Vagina (tissue), 2 donors: ENCODE measurements at regions not wholly inside any gene's neighbourhood (a gene's known extent, or its start where the extent isn't known, plus 50 kb on each side); places are given as distances from the start of the nearest gene placed in this dataset.
"Not testable (repeated sequence)": the region's sequence is repeated elsewhere in the genome, so short reads cannot be mapped to it uniquely, and the experiment has no call there.

Source experiments
- DNase-seq, 2 donors: peaks; one replicate each; pipeline ENCODE4 v3.0.0-alpha.2; 2017; ENCODE audit errors: extremely low spot score in 2 of 2
- H3K27ac ChIP-seq: fragments of 200-600 bp; sonication (generic); one replicate; pipeline ENCODE4 v1.5.1; 2019
- H3K27me3 ChIP-seq: fragments of 200-600 bp; sonication (generic); one replicate; pipeline ENCODE4 v1.5.1; 2019
- H3K36me3 ChIP-seq, 2 donors: fragments of 200-600 bp; sonication (generic); one replicate each; pipeline ENCODE4 v1.5.1; 2017 to 2019
- H3K4me1 ChIP-seq: fragments of 200-600 bp; sonication (generic); one replicate; pipeline ENCODE4 v1.5.1; 2019
- H3K4me3 ChIP-seq, 2 donors: fragments of 200-600 bp; sonication (generic); 1 replicate in 1 of 2; 2 replicates in 1 of 2; pipeline ENCODE4 v1.5.1; 2016 to 2019
- H3K9me3 ChIP-seq: fragments of 200-600 bp; sonication (generic); one replicate; pipeline ENCODE4 v1.5.1; 2019
- POLR2A ChIP-seq, 2 donors: fragments of 450-650 bp; IDR thresholded peaks; one replicate each; pipeline ENCODE4 v1.6.1; 2017; ENCODE audit warnings: antibody characterized with exemption in 2 of 2, mild to moderate bottlenecking in 2 of 2, moderate library complexity in 2 of 2
- POLR2AphosphoS5 ChIP-seq, 2 donors: sonication (generic); formaldehyde crosslinking; IDR thresholded peaks; one replicate each; pipeline ENCODE4 v1.9.0; 2017; ENCODE audit warnings: antibody characterized with exemption in 2 of 2, mild to moderate bottlenecking in 2 of 2, low read depth in 1 of 2; ENCODE audit not compliant: insufficient read depth in 1 of 2
- intact Hi-C: fragments of 100-400 bp; cut with DNase I; formaldehyde crosslinking; loops from one replicate; pipeline ENCODE4 v1.15.1; 2023
- TF ChIP-seq, protein P1 (sequence below), 3 experiments: fragments of 450-650 bp in 2 of 3; fragments of 200-600 bp in 1 of 3; sonication (generic) in 1 of 3; IDR thresholded peaks; one replicate each; pipeline ENCODE4 v1.5.1; 2017 to 2019; ENCODE audit warnings: antibody characterized with exemption in 3 of 3, mild to moderate bottlenecking in 2 of 3, moderate library complexity in 2 of 3

DNA sequence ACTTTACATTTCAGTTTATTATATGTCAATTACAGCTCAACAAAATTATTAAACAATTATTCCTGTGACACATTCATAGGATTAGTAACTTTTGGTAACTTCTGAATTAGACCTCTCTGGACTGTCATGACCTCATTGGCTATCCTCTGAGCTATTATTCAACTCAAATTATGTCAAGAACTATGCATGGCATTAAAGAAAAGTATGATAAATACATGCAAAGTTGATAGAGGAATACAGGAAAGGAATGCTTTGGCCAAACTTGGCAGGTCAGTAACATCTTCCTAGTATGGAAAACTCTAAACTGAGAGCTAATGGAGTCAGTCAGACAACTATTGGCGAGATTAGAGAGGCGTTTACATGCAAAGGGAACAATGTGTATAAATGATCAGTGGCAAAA lies 158.4 kb downstream of the DUSP10 start:
- Histone ChIP-seq H3K4me1 (no peaks in the 10 kb centered on the region), H3K27me3 (no peaks in the 10 kb centered on the region), H3K4me3 (no peak overlapping the region), H3K27ac (no peak overlapping the region), H3K36me3 (no peaks in the 10 kb centered on the region), H3K9me3 (no peaks in the 10 kb centered on the region)
- intact Hi-C loops = no loop called here
- TF ChIP-seq POLR2AphosphoS5 (IDR thresholded peaks at IDR 0.05; ENCODE audit: insufficient read depth in 1 of 2, low read depth in 1 of 2) (no peak), POLR2A (IDR thresholded peaks at IDR 0.05) (no peak)
- TF ChIP-seq, protein P1, sequence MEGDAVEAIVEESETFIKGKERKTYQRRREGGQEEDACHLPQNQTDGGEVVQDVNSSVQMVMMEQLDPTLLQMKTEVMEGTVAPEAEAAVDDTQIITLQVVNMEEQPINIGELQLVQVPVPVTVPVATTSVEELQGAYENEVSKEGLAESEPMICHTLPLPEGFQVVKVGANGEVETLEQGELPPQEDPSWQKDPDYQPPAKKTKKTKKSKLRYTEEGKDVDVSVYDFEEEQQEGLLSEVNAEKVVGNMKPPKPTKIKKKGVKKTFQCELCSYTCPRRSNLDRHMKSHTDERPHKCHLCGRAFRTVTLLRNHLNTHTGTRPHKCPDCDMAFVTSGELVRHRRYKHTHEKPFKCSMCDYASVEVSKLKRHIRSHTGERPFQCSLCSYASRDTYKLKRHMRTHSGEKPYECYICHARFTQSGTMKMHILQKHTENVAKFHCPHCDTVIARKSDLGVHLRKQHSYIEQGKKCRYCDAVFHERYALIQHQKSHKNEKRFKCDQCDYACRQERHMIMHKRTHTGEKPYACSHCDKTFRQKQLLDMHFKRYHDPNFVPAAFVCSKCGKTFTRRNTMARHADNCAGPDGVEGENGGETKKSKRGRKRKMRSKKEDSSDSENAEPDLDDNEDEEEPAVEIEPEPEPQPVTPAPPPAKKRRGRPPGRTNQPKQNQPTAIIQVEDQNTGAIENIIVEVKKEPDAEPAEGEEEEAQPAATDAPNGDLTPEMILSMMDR (IDR thresholded peaks at IDR 0.05) = no peak
- no peak for DNase-seq

DNA sequence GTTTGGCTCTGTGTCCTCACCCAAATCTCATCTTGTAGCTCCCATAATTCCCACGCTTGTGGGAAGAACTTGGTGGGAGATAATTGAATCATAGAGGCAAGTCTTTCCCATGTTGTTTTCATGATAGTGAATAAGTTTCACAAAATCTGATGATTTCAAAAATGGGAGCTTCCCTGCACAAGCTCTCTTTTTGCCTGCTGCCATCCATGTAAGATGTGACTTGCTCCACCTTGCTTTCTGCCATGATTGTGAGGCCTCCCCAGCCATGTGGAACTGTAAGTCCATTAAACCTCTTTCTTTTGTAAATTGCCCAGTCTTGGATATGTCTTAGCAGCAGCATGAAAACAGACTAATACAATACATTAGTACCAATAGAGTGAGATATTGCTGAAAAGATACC lies 154.9 kb downstream of the DUSP10 start:
- H3K4me1 ChIP-seq, intact Hi-C loops, H3K27me3 ChIP-seq, H3K4me3 ChIP-seq, H3K36me3 ChIP-seq, DNase-seq, H3K9me3 ChIP-seq, H3K27ac ChIP-seq: not testable (repeated sequence)

DNA sequence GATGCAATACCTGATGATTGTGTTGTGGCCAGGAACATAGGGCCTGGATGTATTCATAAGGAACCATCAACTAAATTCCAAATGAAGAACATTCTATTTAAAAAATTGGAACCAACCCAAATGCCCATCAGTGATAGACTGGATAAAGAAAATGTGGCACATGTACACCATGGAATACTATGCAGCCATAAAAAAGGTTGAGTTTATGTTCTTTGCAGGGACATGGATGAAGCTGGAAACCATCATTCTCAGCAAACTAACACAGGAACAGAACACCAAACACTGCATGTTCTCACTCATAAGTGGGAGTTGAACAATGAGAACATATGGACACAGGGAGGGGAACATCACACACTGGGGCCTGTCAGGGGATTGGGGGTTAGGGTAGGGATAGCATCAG lies 150.6 kb downstream of the DUSP10 start:
- H3K36me3 ChIP-seq, DNase-seq, H3K4me1 ChIP-seq, intact Hi-C loops, H3K4me3 ChIP-seq, H3K9me3 ChIP-seq, H3K27me3 ChIP-seq, H3K27ac ChIP-seq: not testable (repeated sequence)

GRCh38 chr1:221594576-221594975 lies 147.3 kb downstream of the DUSP10 start:
- Histone ChIP-seq H3K36me3 (no peaks in the 10 kb centered on the region), H3K9me3 (no peaks in the 10 kb centered on the region), H3K4me3 (no peak overlapping the region), H3K27me3 (no peaks in the 10 kb centered on the region), H3K4me1 (no peaks in the 10 kb centered on the region), H3K27ac (no peak overlapping the region)
- intact Hi-C loops = no loop called here
- DNase-seq = no peak
- TF ChIP-seq POLR2AphosphoS5 (IDR thresholded peaks at IDR 0.05; ENCODE audit: insufficient read depth in 1 of 2, low read depth in 1 of 2) (no peak), POLR2A (IDR thresholded peaks at IDR 0.05) (no peak)
- TF ChIP-seq, protein P1 (IDR thresholded peaks at IDR 0.05) = no peak

GRCh38 chr1:221598122-221598521 lies 143.8 kb downstream of the DUSP10 start:
- no peaks in the 10 kb centered on the region for H3K27me3 ChIP-seq
- H3K36me3 ChIP-seq = no peaks in the 10 kb centered on the region
- no peak overlapping the region for H3K27ac ChIP-seq
- intact Hi-C loops = no loop called here
- no peak for DNase-seq
- no peak overlapping the region for H3K4me3 ChIP-seq
- TF ChIP-seq POLR2AphosphoS5 (IDR thresholded peaks at IDR 0.05; ENCODE audit: insufficient read depth in 1 of 2, low read depth in 1 of 2) = no peak
- TF ChIP-seq, protein P1 (IDR thresholded peaks at IDR 0.05) = no peak
- no peak for TF ChIP-seq POLR2A (IDR thresholded peaks at IDR 0.05)
- no peaks in the 10 kb centered on the region for H3K9me3 ChIP-seq
- H3K4me1 ChIP-seq = no peaks in the 10 kb centered on the region

DNA sequence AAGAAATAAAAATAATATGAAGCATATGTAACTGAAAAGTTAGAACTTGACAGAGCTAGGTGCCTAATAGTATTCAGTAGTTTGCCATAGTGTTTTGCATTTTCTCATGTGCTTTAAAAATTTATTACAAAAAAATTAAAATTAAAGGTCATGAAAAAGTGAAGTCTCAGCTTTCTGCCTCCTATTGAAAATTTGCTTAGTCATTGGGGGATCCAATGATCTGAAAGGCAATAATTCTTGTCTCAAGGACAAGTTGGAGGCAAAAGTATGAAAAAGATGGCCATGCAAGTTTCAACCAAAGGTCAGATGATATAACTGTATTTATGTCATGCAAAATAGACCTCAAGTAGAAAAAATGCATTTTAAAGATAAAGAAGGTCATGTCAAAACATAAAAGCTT lies 140.7 kb downstream of the DUSP10 start:
- DNase-seq = no peak
- Histone ChIP-seq H3K27me3 (no peaks in the 10 kb centered on the region), H3K4me1 (no peaks in the 10 kb centered on the region), H3K36me3 (no peaks in the 10 kb centered on the region), H3K27ac (no peak overlapping the region), H3K9me3 (no peaks in the 10 kb centered on the region), H3K4me3 (no peak overlapping the region)
- TF ChIP-seq POLR2A (IDR thresholded peaks at IDR 0.05) (no peak), POLR2AphosphoS5 (IDR thresholded peaks at IDR 0.05; ENCODE audit: insufficient read depth in 1 of 2, low read depth in 1 of 2) (no peak)
- TF ChIP-seq, protein P1 (IDR thresholded peaks at IDR 0.05) = no peak
- intact Hi-C loops = no loop called here
